ENCODE measurements at regions not wholly inside any gene's neighbourhood (a gene's known extent, or its start where the extent isn't known, plus 50 kb on each side); places are given as distances from the start of the nearest gene placed in this dataset.

DNA sequence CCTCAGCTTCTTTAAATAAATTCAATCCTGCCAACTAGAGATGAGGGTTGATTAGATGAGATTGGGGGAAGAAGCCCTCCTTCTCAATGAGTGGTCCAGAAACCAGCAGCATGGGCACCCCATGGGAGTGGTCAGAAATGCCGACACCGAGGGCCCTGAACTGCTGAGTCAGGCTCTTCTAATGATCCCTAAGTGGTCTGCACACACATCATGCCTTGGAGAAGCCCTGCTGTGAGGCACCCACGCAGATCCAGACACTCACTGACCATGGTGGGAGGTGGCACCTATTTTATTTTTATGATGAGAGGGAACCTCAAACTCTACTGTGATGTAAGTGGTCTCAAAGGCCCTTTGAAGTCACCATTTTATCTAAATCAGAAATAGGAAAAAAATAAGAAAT lies 72.3 kb upstream of the BOD1 start:
- WGBS, 2 donors: 45 to 71% methylated on average over 3 of the region's 3 CpGs
- Histone ChIP-seq H3K27me3 (no peaks in the 10 kb centered on the region), H3K9me3 (no peaks in the 10 kb centered on the region), H3K36me3 (no peaks in the 10 kb centered on the region), H3K4me1 (peaks cover 0 to 5% (median 0%) of the 10 kb centered on the region in 4 donors), H3K4me3 (no peak overlapping the region), H3K27ac (no peak overlapping the region)
- intact Hi-C loops (cut with DNase I): no loop called here
- DNase-seq: no peak
- no peak for TF ChIP-seq EP300 (IDR thresholded peaks at IDR 0.05)
- TF ChIP-seq POLR2AphosphoS5 (IDR thresholded peaks at IDR 0.05): no peak
- no peak for TF ChIP-seq CTCF (IDR thresholded peaks at IDR 0.05)
- no peak for TF ChIP-seq POLR2A (IDR thresholded peaks at IDR 0.05)

- WGBS, 2 donors: 21 to 57% methylated on average over 7 of the region's 7 CpGs
- H3K27ac ChIP-seq: no peak overlapping the region
- no peaks in the 10 kb centered on the region for H3K27me3 ChIP-seq
- H3K9me3 ChIP-seq: no peaks in the 10 kb centered on the region
- DNase-seq: no peak
- H3K36me3 ChIP-seq: no peaks in the 10 kb centered on the region
- TF ChIP-seq POLR2AphosphoS5 (IDR thresholded peaks at IDR 0.05): no peak
- no peak for TF ChIP-seq CTCF (IDR thresholded peaks at IDR 0.05)
- no peak for TF ChIP-seq EP300 (IDR thresholded peaks at IDR 0.05)
- TF ChIP-seq POLR2A (IDR thresholded peaks at IDR 0.05): no peak
- H3K4me3 ChIP-seq: no peak overlapping the region
- intact Hi-C loops (cut with DNase I): no loop called here
- peaks cover 0 to 5% (median 0%) of the 10 kb centered on the region in 4 donors for H3K4me1 ChIP-seq
Observed at GRCh38 chr5:173689171-173689736, 72.8 kb upstream of the BOD1 start.

DNA sequence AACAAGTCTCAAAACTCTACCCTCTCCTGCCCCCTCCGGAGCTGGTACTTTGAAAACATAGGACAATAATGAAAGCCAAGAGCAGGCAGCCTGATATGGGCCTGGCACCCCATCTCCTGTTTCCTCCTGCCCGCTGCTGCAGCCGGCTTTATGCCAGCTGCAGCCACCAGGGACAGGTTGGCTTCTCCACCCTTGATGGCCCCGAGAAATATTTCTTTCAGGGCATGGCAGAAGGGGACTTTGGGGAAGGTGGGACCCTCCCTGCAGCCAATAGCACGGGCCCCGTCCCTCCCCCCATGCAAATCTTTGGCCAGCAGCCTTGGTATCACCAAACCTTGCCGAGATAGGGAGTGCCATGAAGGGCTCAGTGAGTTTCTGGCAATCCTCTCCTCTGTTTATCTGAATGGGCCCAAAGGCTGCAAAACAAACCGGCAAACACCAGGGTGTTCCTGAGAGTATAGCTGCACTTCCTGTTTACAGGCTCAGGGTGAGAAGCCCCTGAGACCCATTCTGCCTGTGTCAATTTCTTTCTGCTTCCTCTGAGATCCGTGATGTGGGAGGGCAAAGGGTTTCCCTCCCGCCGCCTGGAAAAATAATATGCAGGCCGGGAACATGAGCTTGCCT lies 73.4 kb upstream of the BOD1 start:
- intact Hi-C loops (cut with DNase I): no loop called here
- 33 to 40% methylated on average over 12 of the region's 12 CpGs for WGBS, 2 donors
- Histone ChIP-seq H3K36me3 (no peaks in the 10 kb centered on the region), H3K27me3 (no peaks in the 10 kb centered on the region), H3K4me1 (peaks cover 0 to 5% (median 0%) of the 10 kb centered on the region in 4 donors), H3K9me3 (no peaks in the 10 kb centered on the region), H3K27ac (no peak overlapping the region), H3K4me3 (no peak overlapping the region)
- DNase-seq: no peak
- TF ChIP-seq POLR2A (IDR thresholded peaks at IDR 0.05): no peak
- no peak for TF ChIP-seq POLR2AphosphoS5 (IDR thresholded peaks at IDR 0.05)
- no peak for TF ChIP-seq CTCF (IDR thresholded peaks at IDR 0.05)
- no peak for TF ChIP-seq EP300 (IDR thresholded peaks at IDR 0.05)

DNA sequence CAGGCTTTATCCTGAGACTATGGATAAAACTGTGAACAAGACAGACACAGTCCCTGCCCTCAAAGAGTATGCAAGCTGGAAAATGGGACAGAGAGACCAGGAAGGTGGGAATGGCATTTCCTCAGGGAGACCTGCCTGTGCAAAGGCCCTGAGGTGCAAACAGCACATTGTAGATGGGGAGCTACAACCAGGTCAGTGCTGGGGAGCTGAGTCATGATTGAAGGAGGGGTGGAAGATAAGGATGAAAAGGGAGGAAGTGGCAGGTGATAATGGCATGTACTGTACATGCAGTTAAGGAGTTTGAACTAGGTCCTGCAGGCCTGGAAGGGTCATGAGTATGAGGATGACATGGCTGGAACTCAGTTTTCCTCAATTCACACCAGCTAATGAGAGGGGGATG lies 75.5 kb upstream of the BOD1 start:
- Histone ChIP-seq H3K4me3 (no peak overlapping the region), H3K9me3 (no peaks in the 10 kb centered on the region), H3K4me1 (peaks cover 0 to 5% (median 0%) of the 10 kb centered on the region in 4 donors), H3K36me3 (no peaks in the 10 kb centered on the region), H3K27ac (no peak overlapping the region), H3K27me3 (no peaks in the 10 kb centered on the region)
- DNase-seq: no peak
- no peak for TF ChIP-seq CTCF (IDR thresholded peaks at IDR 0.05)
- TF ChIP-seq POLR2AphosphoS5 (IDR thresholded peaks at IDR 0.05): no peak
- TF ChIP-seq EP300 (IDR thresholded peaks at IDR 0.05): no peak
- TF ChIP-seq POLR2A (IDR thresholded peaks at IDR 0.05): no peak
- intact Hi-C loops (cut with DNase I): no loop called here

DNA sequence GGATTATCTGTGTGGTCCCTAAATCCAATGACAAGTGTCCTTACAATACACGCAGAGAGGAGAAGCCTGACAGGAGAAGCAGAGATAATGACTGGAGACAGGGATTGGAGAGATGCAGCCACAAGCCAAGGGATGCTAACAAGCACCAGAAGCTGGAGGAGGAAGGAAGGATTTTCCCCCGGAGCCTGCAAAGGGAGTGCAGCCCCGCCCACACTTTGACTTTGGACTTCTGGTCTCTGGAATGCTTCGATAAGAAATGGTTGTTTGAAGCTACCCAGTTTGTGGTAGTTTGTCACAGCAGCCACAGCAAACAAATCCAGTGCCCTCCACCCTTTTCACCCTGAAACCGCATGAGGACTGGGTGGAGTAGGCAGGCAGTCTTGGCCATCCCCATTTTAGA lies 77.2 kb upstream of the BOD1 start:
- no peak for DNase-seq
- Histone ChIP-seq H3K27me3 (no peaks in the 10 kb centered on the region), H3K4me3 (no peak overlapping the region), H3K36me3 (no peaks in the 10 kb centered on the region), H3K9me3 (no peaks in the 10 kb centered on the region), H3K4me1 (peaks cover 0 to 5% (median 0%) of the 10 kb centered on the region in 4 donors), H3K27ac (no peak overlapping the region)
- TF ChIP-seq POLR2AphosphoS5 (IDR thresholded peaks at IDR 0.05) (no peak), EP300 (IDR thresholded peaks at IDR 0.05) (no peak), CTCF (IDR thresholded peaks at IDR 0.05) (no peak), POLR2A (IDR thresholded peaks at IDR 0.05) (no peak)
- WGBS, 2 donors: 31 to 64% methylated on average over 5 of the region's 5 CpGs
- intact Hi-C loops (cut with DNase I): no loop called here
